Stimulated activated CD4-positive, alpha-beta T cell treated with anti-CD3 and anti-CD28 coated beads, TNF-alpha, amount 100 ng/mL, for 24 hours (primary cell): ENCODE measurements at regions not wholly inside any gene's neighbourhood (a gene's known extent, or its start where the extent isn't known, plus 50 kb on each side); places are given as distances from the start of the nearest gene placed in this dataset.

ENCODE experiments used
- DNase-seq, 3 experiments: peaks; one replicate each; pipeline ENCODE4 v3.0.0-alpha.2; 2020; ENCODE audit warnings: low read depth in 3 of 3

DNA sequence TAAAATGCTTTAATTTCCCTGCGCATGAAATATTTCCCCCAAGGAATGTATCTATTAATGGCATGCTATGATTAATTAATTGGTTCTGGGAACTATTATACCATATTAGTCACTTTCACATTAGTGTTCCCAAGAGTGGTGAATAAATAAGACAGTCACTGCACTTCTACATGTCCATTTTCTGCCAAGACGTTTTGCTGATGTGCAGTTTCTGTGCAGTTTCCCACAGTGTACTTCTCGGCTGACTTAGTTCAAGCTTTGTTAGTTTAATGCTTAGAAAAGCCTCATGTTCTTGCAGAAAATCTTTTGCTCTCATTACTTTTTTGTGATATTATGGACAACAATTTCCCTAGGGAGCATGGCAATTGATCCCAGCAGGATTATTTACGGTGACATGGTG lies 1014.5 kb downstream of the BRINP3 start:
- no peak for DNase-seq

DNA sequence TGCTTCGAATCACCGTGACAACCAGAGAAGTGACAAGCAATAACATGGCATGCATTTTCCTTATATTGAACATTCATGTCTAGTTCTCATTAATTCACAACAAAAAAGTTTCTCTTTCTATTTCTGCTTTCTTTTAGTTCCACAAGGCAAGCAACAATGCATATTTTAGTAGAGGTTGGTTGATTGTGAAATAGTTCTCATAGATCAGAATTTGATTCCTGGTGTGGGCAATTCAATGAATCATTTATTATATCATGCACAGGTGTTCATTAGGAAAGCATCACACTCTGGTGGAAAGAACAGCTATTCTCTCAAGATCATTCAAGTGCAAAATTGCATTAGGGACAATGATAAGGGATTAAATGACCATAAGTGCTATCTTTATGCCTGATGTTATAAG lies 980.9 kb downstream of the BRINP3 start:
- DNase-seq, result no peak

DNA sequence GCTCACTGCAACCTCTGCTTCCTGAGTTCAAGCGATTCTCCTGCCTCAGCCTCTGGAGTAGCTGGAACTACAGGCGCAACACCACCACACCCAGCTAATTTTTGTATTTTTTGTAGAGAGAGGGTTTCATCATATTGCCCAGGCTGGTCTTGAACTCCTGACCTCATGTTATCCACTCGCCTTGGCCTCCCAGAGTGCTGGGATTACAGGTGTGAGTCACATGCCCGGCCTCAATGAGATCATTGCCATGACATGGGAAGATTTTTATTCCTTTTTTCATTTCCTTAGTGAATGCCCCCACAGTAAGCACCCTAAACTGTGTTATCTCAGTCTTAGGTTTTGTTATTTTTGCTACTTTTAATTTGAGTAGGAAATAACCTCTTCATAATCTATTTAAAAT lies 977.9 kb downstream of the BRINP3 start:
- no peak for DNase-seq

DNA sequence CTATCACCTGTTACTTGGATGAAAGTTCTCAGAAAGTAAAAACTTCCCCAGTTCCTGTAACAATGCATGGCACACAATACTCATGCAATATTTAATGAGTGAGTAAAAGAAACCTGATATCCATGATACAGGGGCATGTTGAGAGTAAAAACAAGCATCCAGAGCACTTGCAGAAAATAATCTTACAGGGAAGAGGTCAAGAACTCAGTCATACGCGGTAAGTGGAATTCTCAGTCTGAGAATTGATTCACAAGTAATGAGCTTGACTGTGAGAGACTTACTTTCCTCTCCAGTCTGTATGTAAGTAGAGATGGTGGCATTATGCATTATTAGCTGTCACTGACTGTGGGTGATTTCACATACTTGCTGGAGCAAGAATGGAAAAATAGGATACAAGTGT lies 976.9 kb downstream of the BRINP3 start:
- DNase-seq, result no peak

DNA sequence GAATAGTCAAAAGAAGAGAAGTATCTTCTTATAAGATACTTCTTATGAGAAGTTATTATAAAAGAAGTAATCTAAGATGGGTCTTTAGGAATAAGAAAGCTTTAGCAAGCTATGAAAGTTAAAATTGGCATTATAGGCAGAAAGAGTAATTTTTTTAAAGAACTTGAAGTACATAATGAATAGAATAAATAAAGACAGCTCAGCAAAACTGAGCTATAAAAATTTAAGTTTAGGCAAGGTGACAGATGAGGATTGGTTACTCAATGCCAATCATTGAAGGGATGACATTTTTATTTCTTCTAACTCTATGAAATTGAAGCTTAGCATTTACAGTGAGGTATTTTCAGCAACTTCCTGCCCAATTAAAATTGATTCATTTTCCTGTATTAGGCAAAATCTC lies 966.8 kb downstream of the BRINP3 start:
- no peak for DNase-seq

DNA sequence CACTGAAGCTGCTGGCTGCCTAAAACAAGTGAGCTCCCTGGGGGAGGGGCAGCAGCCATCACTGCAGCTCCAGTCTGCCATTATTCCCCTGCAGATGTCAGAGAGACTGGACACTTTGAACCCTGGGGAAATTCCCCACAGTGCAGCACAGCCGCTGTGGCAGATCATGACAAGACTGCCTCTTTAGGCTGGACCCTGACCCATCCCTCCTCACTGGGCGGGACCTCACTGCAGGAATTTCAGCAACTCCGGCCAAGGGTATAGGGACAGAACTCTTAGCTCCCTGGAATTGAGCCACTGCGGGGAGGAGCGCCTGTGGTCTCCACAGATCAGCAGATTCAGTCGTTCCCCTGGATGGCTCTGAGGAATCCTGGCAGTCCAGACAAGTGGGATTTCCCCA lies 964.6 kb downstream of the BRINP3 start:
- no peak for DNase-seq

DNA sequence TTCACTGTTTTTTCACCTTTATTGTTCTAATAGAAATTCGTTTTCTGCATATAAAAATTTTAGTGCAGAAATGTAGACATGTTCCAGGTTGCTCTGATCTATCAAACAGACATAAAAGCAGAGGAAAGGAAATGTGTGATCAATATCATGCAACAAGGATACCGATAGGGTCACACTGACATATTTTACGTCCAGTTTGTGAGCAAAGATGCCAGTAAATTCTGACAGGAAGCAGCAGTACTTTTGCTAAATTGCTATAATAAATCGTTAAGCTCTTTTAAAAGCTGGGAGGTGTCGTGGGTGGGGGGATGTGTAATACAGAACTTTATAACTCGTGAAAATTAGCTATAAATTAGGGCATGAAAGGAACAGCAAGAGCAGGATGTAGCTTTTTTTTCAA lies 955.2 kb downstream of the BRINP3 start:
- no peak for DNase-seq

DNA sequence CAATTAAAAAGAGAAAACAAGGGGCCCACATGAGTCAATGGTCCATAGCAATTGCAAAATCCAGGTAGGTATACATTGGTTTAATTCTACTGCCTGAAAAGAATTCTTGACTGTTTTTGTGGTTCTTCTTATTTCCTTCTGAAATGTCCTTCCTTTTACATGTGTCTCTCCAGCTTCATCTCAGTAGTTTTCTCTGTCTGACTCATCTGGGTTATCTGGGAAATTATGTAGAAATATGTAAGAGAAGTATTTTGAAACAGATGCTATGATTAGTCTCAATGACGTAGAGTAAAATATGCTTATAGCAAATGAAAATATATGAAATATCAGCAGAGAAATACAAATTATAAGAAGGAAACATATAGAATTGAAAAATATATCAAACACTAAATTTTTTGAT lies 953.2 kb downstream of the BRINP3 start:
- DNase-seq, result no peak

DNA sequence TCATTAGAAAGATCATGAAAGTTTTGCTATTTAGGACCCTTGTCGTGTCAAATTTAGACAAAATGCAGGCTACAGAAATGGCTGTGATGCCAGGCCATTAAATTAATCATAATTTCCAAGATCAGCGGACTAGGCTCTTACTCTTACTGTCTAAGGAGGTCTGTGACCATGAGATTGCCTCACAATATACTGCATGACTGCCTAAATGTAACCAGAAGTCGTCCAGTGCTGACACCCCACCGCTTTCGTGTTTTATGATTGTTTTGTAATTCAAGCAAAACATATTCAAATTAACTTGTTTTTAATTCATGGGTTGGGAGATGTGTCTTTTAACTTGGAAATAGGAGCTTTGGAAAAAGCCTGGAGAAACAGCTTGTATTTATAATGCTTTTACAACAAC lies 947.5 kb downstream of the BRINP3 start:
- DNase-seq, result no peak

DNA sequence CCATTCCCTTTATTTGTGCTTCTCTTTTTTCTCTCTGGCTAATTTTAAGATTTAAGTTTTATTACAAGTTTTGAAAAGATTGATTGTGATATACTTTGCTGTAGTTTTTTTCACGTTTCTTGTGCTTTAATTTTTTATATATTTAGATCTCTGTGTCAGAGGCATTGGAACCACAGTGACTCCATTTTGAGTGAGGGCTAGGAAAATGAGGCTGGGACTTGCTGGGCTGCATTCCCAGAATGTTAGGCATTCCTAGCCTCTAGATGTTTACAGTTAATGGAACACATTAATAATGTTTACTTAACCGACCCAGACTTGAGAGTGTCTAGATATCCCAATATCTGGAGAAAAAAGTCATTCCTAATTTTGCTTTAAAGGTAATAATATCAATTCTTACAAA lies 939.4 kb downstream of the BRINP3 start:
- DNase-seq, result no peak

DNA sequence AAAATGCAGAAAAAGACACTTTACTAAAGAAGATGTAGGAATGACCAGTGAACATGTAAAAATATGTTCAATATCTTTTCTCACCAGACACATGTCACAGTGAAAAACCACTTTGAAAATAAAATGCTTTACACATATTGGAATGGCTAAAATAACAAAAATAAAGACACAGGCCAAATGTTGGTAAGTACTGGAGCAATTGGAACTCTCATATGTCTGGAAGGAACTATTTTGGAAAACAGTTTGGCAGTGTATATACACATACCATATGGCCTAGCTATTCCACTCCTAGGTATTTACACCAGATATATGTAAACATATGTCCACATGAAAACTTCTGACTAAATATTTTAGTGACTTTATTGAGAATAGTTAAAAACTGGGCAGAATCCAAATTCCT lies 927.2 kb downstream of the BRINP3 start:
- DNase-seq, result no peak

DNA sequence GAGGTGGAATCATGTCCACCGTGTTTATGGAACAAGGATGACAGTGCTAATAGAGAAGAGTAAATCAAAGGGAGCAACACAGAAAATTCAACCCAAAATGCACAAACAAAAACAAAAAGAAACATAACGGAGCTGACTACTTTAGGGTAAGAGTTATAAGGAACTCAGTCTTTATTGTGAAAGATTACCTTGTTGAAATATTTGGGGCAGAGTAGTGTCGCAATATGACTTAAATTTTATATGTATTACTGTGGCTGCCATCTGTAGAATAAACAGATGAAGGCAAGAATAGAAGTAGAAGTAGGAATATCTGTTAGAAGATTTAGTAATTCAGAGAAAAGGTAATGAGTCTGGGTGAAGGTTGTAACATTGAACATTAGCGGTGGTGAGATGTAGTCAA lies 913.9 kb downstream of the BRINP3 start:
- DNase-seq, result no peak

DNA sequence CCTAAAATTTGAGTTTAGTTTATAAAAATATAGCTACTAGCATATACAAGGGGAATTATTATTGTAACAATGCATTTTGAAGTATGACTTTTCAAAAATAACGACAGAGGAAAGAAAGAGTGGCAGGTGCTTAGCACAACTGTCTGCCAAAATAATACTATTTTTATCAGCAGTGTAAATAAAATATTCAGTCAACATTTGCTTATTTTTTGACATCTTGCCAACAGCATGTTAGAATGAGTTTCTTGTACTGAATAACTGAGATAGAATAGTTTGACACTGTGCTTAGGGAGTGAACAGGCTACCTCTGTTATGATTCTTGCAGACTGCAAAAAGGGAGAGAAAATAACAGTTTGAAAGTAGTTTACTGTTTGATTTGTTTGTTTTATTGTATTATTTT lies 909.8 kb downstream of the BRINP3 start:
- no peak for DNase-seq

DNA sequence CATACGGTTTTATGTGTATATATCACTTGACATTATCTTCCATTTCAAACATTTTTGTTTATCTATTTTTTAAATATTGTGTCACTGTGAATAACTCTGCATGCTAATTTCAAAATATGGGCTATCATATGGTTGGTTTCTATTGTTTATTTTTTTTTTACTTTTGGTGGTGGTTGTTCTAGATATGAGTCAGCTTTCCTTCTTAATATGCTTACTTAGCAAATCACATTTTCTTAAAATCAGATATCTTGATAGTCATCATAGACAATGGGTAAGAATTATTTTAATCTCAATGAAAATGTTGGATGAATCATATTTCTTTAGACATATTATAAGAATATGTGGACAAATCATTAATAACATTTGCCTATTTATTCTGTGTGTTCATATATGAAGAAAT lies 881.5 kb downstream of the BRINP3 start:
- DNase-seq, result no peak

DNA sequence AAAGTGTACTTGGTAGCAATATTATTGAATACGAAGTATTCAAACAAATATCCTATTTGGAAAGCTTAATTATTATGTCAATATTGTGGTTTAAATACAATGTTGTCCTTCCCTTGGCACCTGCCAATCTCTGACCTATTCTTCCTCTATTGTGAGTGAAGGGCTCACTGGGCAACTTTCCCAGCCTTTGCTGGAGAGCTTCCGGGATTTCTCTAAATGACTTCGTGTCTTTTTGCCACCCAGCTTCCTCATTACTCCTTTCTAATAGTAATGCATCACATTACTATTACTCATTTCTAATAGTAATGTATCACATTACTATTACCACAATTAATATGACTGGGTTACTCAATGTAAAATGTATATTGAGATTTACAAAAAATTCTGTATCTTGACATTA lies 880.6 kb downstream of the BRINP3 start:
- no peak for DNase-seq

DNA sequence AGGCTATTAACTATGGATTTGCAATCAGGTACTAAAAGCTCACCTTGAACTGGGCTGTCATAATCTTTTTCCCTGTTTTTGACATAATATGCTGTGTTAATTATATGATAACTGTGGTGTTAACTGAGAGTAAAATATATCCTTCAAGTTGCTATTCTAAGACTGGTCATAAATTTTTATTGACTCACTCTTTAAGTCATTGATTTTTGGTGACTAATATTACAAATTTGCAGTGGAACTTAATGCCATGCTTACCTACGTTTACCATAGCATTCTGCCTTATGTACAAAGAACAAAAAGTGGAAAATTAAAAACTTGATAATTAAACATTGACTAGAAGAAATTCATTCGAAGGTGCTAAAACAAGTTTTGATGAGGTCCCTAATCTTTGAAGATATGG lies 872.4 kb downstream of the BRINP3 start:
- no peak for DNase-seq

DNA sequence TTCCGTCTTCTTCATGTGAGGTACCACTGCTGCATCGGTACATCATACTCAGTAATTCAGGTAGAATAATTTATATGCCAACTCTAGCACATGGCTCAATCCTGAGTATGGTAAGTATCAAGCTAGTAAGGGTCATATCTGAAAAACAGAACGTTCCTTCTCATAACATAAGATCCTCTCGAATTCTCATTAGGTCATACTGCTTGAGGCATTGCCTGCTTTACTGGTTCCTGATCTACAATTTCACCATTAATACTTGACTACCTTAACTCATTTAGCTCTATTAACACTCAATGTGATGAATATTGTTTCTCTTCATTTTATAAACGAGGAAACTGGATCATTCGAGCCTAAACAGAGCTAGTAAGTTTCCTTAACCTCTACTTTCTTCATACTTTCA lies 871.6 kb downstream of the BRINP3 start:
- DNase-seq, result no peak

DNA sequence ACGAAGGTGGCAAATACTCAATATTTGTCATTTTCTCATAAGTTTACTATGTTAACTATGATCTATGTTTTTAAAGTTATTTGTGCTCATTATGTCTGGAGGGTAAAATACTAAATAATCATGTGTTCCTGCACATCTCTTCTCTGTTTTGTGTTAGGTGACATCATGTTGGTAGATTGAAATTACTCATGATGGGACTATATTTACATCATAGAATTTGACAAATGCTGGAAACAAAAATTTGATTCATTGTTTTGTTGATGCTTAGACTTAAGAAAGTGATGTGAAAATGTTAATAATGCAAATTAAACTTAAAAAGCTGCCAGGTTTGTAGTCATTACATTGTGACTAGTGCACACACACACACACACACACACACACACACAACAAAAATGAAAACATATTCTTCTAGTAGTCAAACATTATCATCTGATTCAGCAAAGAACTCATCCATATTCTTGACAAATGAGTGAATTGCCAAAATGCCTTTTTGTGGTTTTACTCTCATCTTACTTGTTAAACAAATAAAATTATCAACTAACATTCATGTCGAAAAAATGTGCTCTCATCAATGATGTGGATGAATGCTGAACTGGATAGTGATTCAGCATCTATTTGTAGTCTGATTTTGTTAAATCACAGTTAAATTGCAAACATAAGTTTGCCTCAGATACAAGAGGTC lies 870.7 kb downstream of the BRINP3 start:
- DNase-seq, result no peak

DNA sequence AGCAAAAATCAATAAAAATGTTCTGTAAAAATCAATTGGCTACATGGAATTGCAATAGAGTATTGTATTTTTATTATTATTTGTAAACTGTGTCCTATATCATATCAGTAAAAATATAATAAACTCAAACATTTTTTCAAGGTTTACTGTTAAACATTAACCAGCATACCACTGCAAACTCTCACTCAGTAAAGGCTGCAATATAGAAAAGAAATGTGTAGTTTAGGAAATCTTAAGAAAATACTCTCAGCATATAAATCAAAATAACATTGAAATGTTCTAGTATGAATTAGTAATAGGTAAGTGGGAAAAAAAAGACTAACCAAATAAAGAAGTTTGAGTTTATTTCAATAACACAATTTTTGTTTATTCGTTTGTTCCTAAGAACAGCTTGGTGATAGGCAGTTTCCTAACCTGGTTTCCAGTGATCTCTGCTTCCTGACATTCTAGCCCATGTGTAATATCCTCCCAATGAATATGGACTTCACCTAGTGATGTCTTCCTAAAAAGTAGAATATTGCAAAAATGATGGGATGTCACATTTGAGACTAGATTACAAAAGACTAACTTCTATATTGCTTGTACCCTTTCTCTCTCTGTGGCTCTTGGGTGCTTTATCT lies 870.1 kb downstream of the BRINP3 start:
- no peak for DNase-seq

DNA sequence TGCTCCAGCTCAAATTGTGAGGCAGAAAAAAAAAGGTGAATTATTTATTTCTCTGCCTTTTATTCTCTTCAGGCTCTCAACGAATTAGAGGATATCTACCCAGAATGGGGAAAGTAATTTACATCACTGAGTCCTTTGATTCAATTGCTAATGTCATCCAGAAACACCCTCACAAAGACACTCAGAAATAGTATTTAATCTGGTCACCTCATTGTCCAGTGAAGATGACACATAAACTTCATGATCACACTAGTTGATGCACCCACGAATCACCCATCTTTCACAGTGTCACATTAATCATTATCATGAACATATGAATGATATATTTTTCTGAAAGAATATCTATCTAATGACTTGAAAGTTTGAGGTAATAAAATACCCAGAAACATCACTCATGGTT lies 868.5 kb downstream of the BRINP3 start:
- DNase-seq, result no peak

DNA sequence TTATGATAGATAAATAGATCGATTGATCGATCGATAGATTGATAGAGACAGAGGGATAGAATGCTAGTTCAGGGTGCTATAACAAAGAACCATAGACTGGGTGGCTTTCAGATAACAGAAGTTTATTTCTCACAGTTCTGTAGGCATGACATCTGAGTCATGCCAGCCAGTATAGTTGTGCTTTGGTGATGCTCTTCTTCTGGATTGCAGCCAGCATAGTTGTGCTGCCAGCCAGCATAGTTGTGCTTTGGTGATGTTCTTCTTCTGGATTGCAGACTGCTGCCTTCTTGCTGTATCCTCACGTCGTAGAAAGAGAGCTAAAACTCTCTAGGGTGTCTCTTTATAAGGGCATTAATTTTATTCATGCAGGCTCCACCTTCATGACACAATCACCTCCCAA lies 860.8 kb downstream of the BRINP3 start:
- no peak for DNase-seq

DNA sequence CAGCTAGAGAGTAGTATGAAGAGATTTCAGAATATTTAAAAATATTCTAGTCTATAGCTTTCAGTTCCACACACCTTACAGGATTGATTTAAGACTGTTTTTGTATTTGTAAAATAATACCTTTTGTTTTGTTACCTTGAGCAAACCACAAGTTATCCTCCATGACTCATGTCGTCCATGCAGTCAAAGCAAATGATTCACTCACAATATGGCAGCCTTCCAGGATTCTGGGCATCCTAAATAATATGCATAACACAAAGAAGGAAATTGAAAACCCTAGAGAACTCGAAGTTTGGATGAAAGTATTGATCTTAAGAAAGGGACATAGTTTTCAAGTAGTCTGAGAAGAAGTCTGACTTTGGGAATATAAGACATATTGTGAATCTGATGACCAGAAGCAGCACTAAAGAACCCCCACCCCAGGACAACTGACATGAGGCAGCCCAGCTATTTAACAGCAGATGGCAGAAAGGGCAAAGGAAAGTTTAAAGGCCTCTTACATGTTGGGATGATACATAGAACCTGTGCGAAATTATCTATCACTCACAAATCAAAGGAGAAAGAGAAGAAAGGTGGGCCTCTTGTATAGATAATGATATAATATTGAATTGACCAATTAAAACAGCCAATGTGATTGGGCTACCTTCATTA lies 857.9 kb downstream of the BRINP3 start:
- DNase-seq, result no peak

DNA sequence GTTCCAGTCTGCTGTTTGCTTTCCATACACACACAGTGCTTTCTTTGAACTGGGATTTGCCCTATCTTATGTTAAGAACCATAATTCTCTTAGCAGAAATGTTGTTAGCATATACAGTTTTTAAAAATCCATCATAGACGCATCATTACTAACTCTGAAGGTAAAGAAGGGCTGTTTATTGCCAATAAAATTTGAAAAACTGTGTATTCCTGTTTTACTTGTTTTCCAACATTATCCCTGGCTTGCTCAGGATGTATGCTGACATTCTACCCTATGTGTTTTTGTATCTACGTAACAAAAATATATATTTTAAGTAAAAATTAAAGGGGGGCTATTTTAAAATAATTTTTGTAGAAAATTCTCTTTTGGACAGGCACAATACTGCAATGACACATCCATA lies 857.2 kb downstream of the BRINP3 start:
- DNase-seq, result no peak

DNA sequence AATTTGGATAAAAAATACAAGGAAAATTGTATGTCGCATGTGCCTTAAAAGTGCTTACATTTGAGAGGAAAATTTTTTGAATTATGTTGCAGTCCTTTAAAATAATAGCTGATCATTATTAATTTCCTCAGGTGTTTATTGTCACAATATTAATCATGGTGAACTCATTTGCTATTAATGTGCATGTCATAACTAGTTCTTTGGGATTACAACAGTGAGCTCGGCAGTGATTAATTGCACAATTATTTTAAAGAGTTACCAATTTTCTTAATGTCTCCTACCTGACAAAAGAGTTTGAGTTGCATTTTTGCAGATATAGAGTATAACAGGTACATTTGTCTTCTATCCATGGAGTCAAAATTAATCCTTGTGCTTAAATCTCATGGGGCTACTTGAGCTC lies 854.3 kb downstream of the BRINP3 start:
- DNase-seq, result no peak
